GM23248 (cell line): ENCODE measurements at regions not wholly inside any gene's neighbourhood (a gene's known extent, or its start where the extent isn't known, plus 50 kb on each side); places are given as distances from the start of the nearest gene placed in this dataset.

Experiments used
- DNase-seq: peaks from one replicate; pipeline ENCODE4 v3.0.0-alpha.2; 2015
- H2AFZ ChIP-seq: fragments of 200-600 bp; sonication (generic); 2 replicates; pipeline ENCODE4 v1.6.1; 2016; ENCODE audit warnings: antibody characterized with exemption
- H3F3A ChIP-seq: fragments of 200-600 bp; sonication (generic); 2 replicates; pipeline ENCODE4 v1.6.1; 2016; ENCODE audit warnings: mild to moderate bottlenecking, antibody characterized with exemption, mixed run types; ENCODE audit not compliant: insufficient read depth
- H3K27ac ChIP-seq: fragments of 200-600 bp; sonication (generic); 2 replicates; pipeline ENCODE4 v1.5.1; 2016; ENCODE audit warnings: mild to moderate bottlenecking
- H3K27me3 ChIP-seq: fragments of 200-600 bp; sonication (generic); replicated peaks from 2 replicates; pipeline ENCODE4 v1.6.1; 2016; ENCODE audit warnings: mild to moderate bottlenecking; ENCODE audit not compliant: insufficient read depth
- H3K36me3 ChIP-seq: fragments of 200-600 bp; sonication (generic); 2 replicates; pipeline ENCODE4 v1.6.1; 2016; ENCODE audit warnings: low read depth, mild to moderate bottlenecking
- H3K4me1 ChIP-seq: fragments of 200-600 bp; sonication (generic); 2 replicates; pipeline ENCODE4 v1.6.1; 2016; ENCODE audit warnings: mild to moderate bottlenecking; ENCODE audit not compliant: insufficient read depth
- H3K4me2 ChIP-seq: fragments of 200-600 bp; sonication (generic); one replicate; pipeline ENCODE4 v1.6.1; 2016; ENCODE audit warnings: mild to moderate bottlenecking; ENCODE audit not compliant: unreplicated experiment
- H3K4me3 ChIP-seq: fragments of 200-600 bp; sonication (generic); 2 replicates; pipeline ENCODE4 v1.5.1; 2016; ENCODE audit warnings: mild to moderate bottlenecking
- H3K79me2 ChIP-seq: fragments of 200-600 bp; sonication (generic); 2 replicates; pipeline ENCODE4 v1.6.1; 2016; ENCODE audit warnings: mild to moderate bottlenecking; ENCODE audit not compliant: insufficient read depth
- H3K9ac ChIP-seq: fragments of 200-600 bp; sonication (generic); 2 replicates; pipeline ENCODE4 v1.6.1; 2016; ENCODE audit warnings: mild to moderate bottlenecking
- H3K9me2 ChIP-seq: fragments of 200-600 bp; sonication (generic); 2 replicates; pipeline ENCODE4 v1.6.1; 2016; ENCODE audit warnings: mixed run types, mild to moderate bottlenecking, moderate library complexity; ENCODE audit not compliant: insufficient read depth
- H3K9me3 ChIP-seq: fragments of 200-600 bp; sonication (generic); one replicate; pipeline ENCODE4 v1.6.1; 2017; ENCODE audit warnings: low read depth
- H4K20me1 ChIP-seq: fragments of 200-600 bp; sonication (generic); 2 replicates; pipeline ENCODE4 v1.6.0; 2016; ENCODE audit not compliant: insufficient read depth
- EZH2 ChIP-seq: fragments of 200-600 bp; sonication (generic); IDR thresholded peaks from 2 replicates; pipeline ENCODE4 v1.6.1; 2018; ENCODE audit warnings: antibody characterized with exemption, mild to moderate bottlenecking; ENCODE audit not compliant: insufficient read depth, poor library complexity, severe bottlenecking
- EZH2phosphoT487 ChIP-seq: fragments of 200-600 bp; sonication (generic); IDR thresholded peaks from 2 replicates; pipeline ENCODE4 v1.6.1; 2018; ENCODE audit warnings: antibody characterized with exemption, moderate library complexity, mild to moderate bottlenecking, low read depth; ENCODE audit not compliant: insufficient read depth
- WGBS, 2 experiments: methylation state at CpG; one replicate each; pipeline ENCODE4 v1.1.6; 2015 to 2017; ENCODE audit warnings: low lambda C conversion rate in 2 of 2, low coverage in 1 of 2; ENCODE audit errors: missing lambda C conversion rate in 2 of 2; 5-methylcytosine and 5-hydroxymethylcytosine counted together
- in situ Hi-C: fragments of 300-500 bp; cut with MboI; formaldehyde crosslinking; loops from 2 replicates; pipeline ENCODE4 v1.15.0; 2020

GRCh38 chr18:66695281-66695680, 91.4 kb upstream of the CDH19 start:
- Histone ChIP-seq H3K4me3 (no peak overlapping the region), H3K9me2 (no peaks in the 10 kb centered on the region), H3K27me3 (no peaks in the 10 kb centered on the region)

DNA sequence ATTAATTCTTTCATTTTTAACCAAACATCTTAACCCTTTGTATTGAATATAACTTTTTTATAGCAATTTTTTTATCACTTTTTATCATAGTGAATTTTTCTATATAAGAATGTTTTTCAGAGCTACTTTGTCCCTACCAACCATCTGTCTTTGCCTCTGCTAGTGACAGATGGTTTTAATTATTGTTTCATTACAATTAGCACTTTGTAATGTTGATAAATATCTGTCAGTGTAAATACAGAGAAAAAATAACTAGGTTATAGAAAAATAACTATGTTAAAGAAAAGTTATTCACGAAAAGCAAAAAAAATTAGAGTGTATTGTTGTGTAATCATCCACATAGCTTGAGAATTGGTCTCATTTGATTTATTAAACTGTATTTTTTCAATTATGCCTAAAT, 91.0 kb upstream of the CDH19 start:
- Histone ChIP-seq H3K36me3 (no peaks in the 10 kb centered on the region), H4K20me1 (no peaks in the 10 kb centered on the region), H3K27ac (no peak overlapping the region), H3K9ac (no peak overlapping the region), H3K4me3 (no peak overlapping the region), H2AFZ (no peak overlapping the region), H3K9me2 (no peaks in the 10 kb centered on the region), H3K27me3 (no peaks in the 10 kb centered on the region), H3K79me2 (no peaks in the 10 kb centered on the region), H3K4me1 (no peaks in the 10 kb centered on the region), H3K4me2 (no peak overlapping the region), H3K9me3 (no peaks in the 10 kb centered on the region), H3F3A (no peaks in the 10 kb centered on the region)
- DNase-seq: no peak
- TF ChIP-seq EZH2 (no peak), EZH2phosphoT487 (no peak)
- in situ Hi-C loops: no loop called here
- 6 to 12% methylated on average over 1 of the region's 1 CpG for WGBS, 2 experiments

More at GRCh38 chr18:66695281-66695680, 91.4 kb upstream of the CDH19 start:
- H3K4me2 ChIP-seq: no peak overlapping the region
- no peaks in the 10 kb centered on the region for H3K79me2 ChIP-seq
- no peaks in the 10 kb centered on the region for H3F3A ChIP-seq
- H3K27ac ChIP-seq: no peak overlapping the region
- H3K9me3 ChIP-seq: no peaks in the 10 kb centered on the region
- no peaks in the 10 kb centered on the region for H3K36me3 ChIP-seq
- TF ChIP-seq EZH2: no peak
- no peak for TF ChIP-seq EZH2phosphoT487
- no peaks in the 10 kb centered on the region for H4K20me1 ChIP-seq
- H3K4me1 ChIP-seq: no peaks in the 10 kb centered on the region
- H2AFZ ChIP-seq: no peak overlapping the region
- in situ Hi-C loops: no loop called here
- no peak for DNase-seq
- H3K9ac ChIP-seq: no peak overlapping the region

- no peak for DNase-seq
- no peaks in the 10 kb centered on the region for H3K4me1 ChIP-seq
- H3K9me2 ChIP-seq: no peaks in the 10 kb centered on the region
- H3K36me3 ChIP-seq: no peaks in the 10 kb centered on the region
- H3F3A ChIP-seq: no peaks in the 10 kb centered on the region
- no peak overlapping the region for H2AFZ ChIP-seq
- no peaks in the 10 kb centered on the region for H3K9me3 ChIP-seq
- in situ Hi-C loops: no loop called here
- no peak overlapping the region for H3K4me3 ChIP-seq
- TF ChIP-seq EZH2phosphoT487: no peak
- no peak for TF ChIP-seq EZH2
- H3K27me3 ChIP-seq: no peaks in the 10 kb centered on the region
- H4K20me1 ChIP-seq: no peaks in the 10 kb centered on the region
- no peak overlapping the region for H3K27ac ChIP-seq
- 15 to 24% methylated on average over 5 of the region's 5 CpGs for WGBS, 2 experiments
- no peaks in the 10 kb centered on the region for H3K79me2 ChIP-seq
- no peak overlapping the region for H3K4me2 ChIP-seq
- no peak overlapping the region for H3K9ac ChIP-seq
Measured at GRCh38 chr18:66687635-66688034, 83.7 kb upstream of the CDH19 start.

- 1 to 9% methylated on average over 5 of the region's 5 CpGs for WGBS, 2 experiments
- H2AFZ ChIP-seq: no peak overlapping the region
- no peaks in the 10 kb centered on the region for H3F3A ChIP-seq
- H4K20me1 ChIP-seq: no peaks in the 10 kb centered on the region
- no peak for DNase-seq
- H3K4me3 ChIP-seq: no peak overlapping the region
- H3K79me2 ChIP-seq: no peaks in the 10 kb centered on the region
- H3K36me3 ChIP-seq: no peaks in the 10 kb centered on the region
- no peaks in the 10 kb centered on the region for H3K9me3 ChIP-seq
- TF ChIP-seq EZH2 (no peak), EZH2phosphoT487 (no peak)
- no peaks in the 10 kb centered on the region for H3K4me1 ChIP-seq
- H3K27me3 ChIP-seq: no peaks in the 10 kb centered on the region
- in situ Hi-C loops: no loop called here
- H3K27ac ChIP-seq: no peak overlapping the region
- no peaks in the 10 kb centered on the region for H3K9me2 ChIP-seq
- no peak overlapping the region for H3K9ac ChIP-seq
- no peak overlapping the region for H3K4me2 ChIP-seq
Measured at GRCh38 chr18:66682855-66683322, 79.0 kb upstream of the CDH19 start.

GRCh38 chr18:66676699-66677098, 72.8 kb upstream of the CDH19 start:
- no peaks in the 10 kb centered on the region for H3K9me3 ChIP-seq
- no peak overlapping the region for H3K4me3 ChIP-seq
- WGBS, 2 experiments: 34 to 44% methylated on average over 4 of the region's 4 CpGs
- no peaks in the 10 kb centered on the region for H3K9me2 ChIP-seq
- DNase-seq: no peak
- in situ Hi-C loops: no loop called here
- no peaks in the 10 kb centered on the region for H3K27me3 ChIP-seq
- TF ChIP-seq EZH2phosphoT487: no peak
- TF ChIP-seq EZH2: no peak
- no peaks in the 10 kb centered on the region for H3K4me1 ChIP-seq
- H3K79me2 ChIP-seq: no peaks in the 10 kb centered on the region
- H2AFZ ChIP-seq: no peak overlapping the region
- no peak overlapping the region for H3K27ac ChIP-seq
- no peaks in the 10 kb centered on the region for H4K20me1 ChIP-seq
- H3K4me2 ChIP-seq: no peak overlapping the region
- H3F3A ChIP-seq: no peaks in the 10 kb centered on the region
- no peaks in the 10 kb centered on the region for H3K36me3 ChIP-seq
- H3K9ac ChIP-seq: no peak overlapping the region
